ENCODE measurements at regions not wholly inside any gene's neighbourhood (a gene's known extent, or its start where the extent isn't known, plus 50 kb on each side); places are given as distances from the start of the nearest gene placed in this dataset.

GRCh38 chr4:62461961-62462360 is 1261.8 kb downstream of the ADGRL3 start:
- Histone ChIP-seq H3K23me2 (ENCODE audit: insufficient read length, low read depth, low read length, poor library complexity, severe bottlenecking) (no peaks in the 10 kb centered on the region), H2BK12ac (ENCODE audit: insufficient read length, low read depth, low read length) (no peak overlapping the region), H3K9ac (ENCODE audit: extremely low read depth, insufficient read length, low read length) (no peak overlapping the region), H2BK20ac (ENCODE audit: low read depth, low read length, poor library complexity, severe bottlenecking) (no peak overlapping the region), H3K27me3 (ENCODE audit: insufficient read depth, low read length) (no peaks in the 10 kb centered on the region), H3K27ac (ENCODE audit: insufficient read length, low read depth, low read length) (no peak overlapping the region), H4K20me1 (ENCODE audit: control insufficient read depth, insufficient read depth, insufficient read length) (no peaks in the 10 kb centered on the region), H2BK15ac (ENCODE audit: low read depth, low read length) (no peak overlapping the region), H2AK5ac (ENCODE audit: insufficient read length, low read length) (no peak overlapping the region), H3K79me1 (ENCODE audit: insufficient read depth, low read depth, low read length, poor library complexity, severe bottlenecking) (no peaks in the 10 kb centered on the region), H2BK5ac (ENCODE audit: insufficient read length, low read length) (no peak overlapping the region), H3K4ac (ENCODE audit: low read depth, low read length) (no peak overlapping the region), H4K5ac (ENCODE audit: insufficient read length, low read depth, low read length) (no peak overlapping the region), H3K18ac (ENCODE audit: insufficient read length, low read depth, low read length) (no peak overlapping the region), H3T11ph (ENCODE audit: low read length) (no peak overlapping the region), H3K4me2 (ENCODE audit: insufficient read depth, insufficient read length, low read length) (no peak overlapping the region), H4K8ac (replicated peaks; ENCODE audit: insufficient read length, low read depth, low read length) (no peak overlapping the region), H4K91ac (ENCODE audit: insufficient read length, low read depth, low read length) (no peak overlapping the region), H3K56ac (ENCODE audit: insufficient read length, low read depth, low read length) (no peak overlapping the region), H3K14ac (ENCODE audit: insufficient read depth, low read length) (no peak overlapping the region), H2BK120ac (ENCODE audit: low read depth, low read length, poor library complexity, severe bottlenecking) (no peak overlapping the region), H3K23ac (ENCODE audit: insufficient read length, low read depth, low read length) (no peak overlapping the region), H3K9me3 (ENCODE audit: control insufficient read depth, low read depth, low read length) (no peaks in the 10 kb centered on the region), H3K79me2 (ENCODE audit: insufficient read depth, low read length) (no peaks in the 10 kb centered on the region), H2AFZ (ENCODE audit: low read length) (no peak overlapping the region), H3K4me1 (ENCODE audit: insufficient read depth, low read length) (no peaks in the 10 kb centered on the region; the same call in 1 of the 2 replicates)
- H3K36me3 Mint-ChIP-seq (ENCODE audit: insufficient read depth in 1 of 3, low read depth in 3 of 3): no peaks in the 10 kb centered on the region; a peak in 1 of 7 replicates
- H3K27ac Mint-ChIP-seq: no peak overlapping the region
- TF ChIP-seq, protein P1, sequence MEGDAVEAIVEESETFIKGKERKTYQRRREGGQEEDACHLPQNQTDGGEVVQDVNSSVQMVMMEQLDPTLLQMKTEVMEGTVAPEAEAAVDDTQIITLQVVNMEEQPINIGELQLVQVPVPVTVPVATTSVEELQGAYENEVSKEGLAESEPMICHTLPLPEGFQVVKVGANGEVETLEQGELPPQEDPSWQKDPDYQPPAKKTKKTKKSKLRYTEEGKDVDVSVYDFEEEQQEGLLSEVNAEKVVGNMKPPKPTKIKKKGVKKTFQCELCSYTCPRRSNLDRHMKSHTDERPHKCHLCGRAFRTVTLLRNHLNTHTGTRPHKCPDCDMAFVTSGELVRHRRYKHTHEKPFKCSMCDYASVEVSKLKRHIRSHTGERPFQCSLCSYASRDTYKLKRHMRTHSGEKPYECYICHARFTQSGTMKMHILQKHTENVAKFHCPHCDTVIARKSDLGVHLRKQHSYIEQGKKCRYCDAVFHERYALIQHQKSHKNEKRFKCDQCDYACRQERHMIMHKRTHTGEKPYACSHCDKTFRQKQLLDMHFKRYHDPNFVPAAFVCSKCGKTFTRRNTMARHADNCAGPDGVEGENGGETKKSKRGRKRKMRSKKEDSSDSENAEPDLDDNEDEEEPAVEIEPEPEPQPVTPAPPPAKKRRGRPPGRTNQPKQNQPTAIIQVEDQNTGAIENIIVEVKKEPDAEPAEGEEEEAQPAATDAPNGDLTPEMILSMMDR (conservative IDR thresholded peaks at IDR 0.05): no peak
- H3K4me1 Mint-ChIP-seq: peaks cover 0 to 3% of the 10 kb centered on the region in 2 experiments; a peak in 2 of 4 replicates
- no peak for DNase-seq
- H3K9me3 Mint-ChIP-seq: no peaks in the 10 kb centered on the region; a peak in 1 of 5 replicates
- H3K4me3 Mint-ChIP-seq: no peak overlapping the region
- no peaks in the 10 kb centered on the region for H3K27me3 Mint-ChIP-seq (ENCODE audit: low read depth)

Measured in H9 (cell line).